ENCODE measurements at regions not wholly inside any gene's neighbourhood (a gene's known extent, or its start where the extent isn't known, plus 50 kb on each side); places are given as distances from the start of the nearest gene placed in this dataset.

DNA sequence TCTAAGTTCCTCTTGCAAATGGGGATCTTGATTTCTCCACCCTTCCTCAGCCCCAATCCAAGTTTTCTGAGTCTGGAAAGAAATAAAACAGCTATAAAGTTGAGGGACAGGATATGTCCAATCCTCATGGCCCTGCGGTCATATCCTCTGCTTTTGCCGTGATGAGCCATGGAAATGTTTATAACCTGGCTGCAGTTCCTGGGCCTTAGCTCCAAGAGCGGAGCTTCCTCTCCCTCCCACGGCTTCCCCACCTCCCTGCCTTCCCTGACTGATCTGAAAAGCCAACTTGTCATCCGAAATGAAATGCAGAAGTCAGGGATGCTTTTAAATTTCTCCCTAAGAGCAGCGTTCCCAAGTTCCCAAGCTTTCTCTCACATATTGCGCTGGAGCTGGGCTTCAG, 221.5 kb upstream of the SFRP2 start:
- TF ChIP-seq, protein P1, sequence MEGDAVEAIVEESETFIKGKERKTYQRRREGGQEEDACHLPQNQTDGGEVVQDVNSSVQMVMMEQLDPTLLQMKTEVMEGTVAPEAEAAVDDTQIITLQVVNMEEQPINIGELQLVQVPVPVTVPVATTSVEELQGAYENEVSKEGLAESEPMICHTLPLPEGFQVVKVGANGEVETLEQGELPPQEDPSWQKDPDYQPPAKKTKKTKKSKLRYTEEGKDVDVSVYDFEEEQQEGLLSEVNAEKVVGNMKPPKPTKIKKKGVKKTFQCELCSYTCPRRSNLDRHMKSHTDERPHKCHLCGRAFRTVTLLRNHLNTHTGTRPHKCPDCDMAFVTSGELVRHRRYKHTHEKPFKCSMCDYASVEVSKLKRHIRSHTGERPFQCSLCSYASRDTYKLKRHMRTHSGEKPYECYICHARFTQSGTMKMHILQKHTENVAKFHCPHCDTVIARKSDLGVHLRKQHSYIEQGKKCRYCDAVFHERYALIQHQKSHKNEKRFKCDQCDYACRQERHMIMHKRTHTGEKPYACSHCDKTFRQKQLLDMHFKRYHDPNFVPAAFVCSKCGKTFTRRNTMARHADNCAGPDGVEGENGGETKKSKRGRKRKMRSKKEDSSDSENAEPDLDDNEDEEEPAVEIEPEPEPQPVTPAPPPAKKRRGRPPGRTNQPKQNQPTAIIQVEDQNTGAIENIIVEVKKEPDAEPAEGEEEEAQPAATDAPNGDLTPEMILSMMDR (IDR thresholded peaks at IDR 0.05; ENCODE audit: insufficient read depth, low read depth, low read length), result no peak
- TF ChIP-seq EZH2 (IDR thresholded peaks at IDR 0.05; ENCODE audit: insufficient read depth, low read length), result no peak
